ENCODE measurements at regions not wholly inside any gene's neighbourhood (a gene's known extent, or its start where the extent isn't known, plus 50 kb on each side); places are given as distances from the start of the nearest gene placed in this dataset.

- TF ChIP-seq, protein P1, sequence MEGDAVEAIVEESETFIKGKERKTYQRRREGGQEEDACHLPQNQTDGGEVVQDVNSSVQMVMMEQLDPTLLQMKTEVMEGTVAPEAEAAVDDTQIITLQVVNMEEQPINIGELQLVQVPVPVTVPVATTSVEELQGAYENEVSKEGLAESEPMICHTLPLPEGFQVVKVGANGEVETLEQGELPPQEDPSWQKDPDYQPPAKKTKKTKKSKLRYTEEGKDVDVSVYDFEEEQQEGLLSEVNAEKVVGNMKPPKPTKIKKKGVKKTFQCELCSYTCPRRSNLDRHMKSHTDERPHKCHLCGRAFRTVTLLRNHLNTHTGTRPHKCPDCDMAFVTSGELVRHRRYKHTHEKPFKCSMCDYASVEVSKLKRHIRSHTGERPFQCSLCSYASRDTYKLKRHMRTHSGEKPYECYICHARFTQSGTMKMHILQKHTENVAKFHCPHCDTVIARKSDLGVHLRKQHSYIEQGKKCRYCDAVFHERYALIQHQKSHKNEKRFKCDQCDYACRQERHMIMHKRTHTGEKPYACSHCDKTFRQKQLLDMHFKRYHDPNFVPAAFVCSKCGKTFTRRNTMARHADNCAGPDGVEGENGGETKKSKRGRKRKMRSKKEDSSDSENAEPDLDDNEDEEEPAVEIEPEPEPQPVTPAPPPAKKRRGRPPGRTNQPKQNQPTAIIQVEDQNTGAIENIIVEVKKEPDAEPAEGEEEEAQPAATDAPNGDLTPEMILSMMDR (conservative IDR thresholded peaks at IDR 0.05 in 1 of 2, IDR thresholded peaks at IDR 0.05 in 1 of 2; ENCODE audit: low read depth in 1 of 2, low read length in 2 of 2), result no peak
- no peak for TF ChIP-seq EZH2 (IDR thresholded peaks at IDR 0.05; ENCODE audit: low read length, missing control alignments)
These were observed 199.2 kb upstream of the COPS8 start for GRCh38 chr2:236886456-236886855.

Data from fibroblast of lung (primary cell).